Endothelial cell (in vitro differentiated cells): ENCODE measurements at regions not wholly inside any gene's neighbourhood (a gene's known extent, or its start where the extent isn't known, plus 50 kb on each side); places are given as distances from the start of the nearest gene placed in this dataset.

ENCODE experiments used
- DNase-seq: peaks from one replicate; pipeline ENCODE4 v3.0.0; 2021; ENCODE audit warnings: low spot score
- H3K27ac Mint-ChIP-seq: one replicate; pipeline ENCODE4 v1.8.0; 2021; ENCODE audit warnings: mixed read lengths, inconsistent platforms; ENCODE audit not compliant: unreplicated experiment
- H3K27me3 Mint-ChIP-seq: one replicate; pipeline ENCODE4 v1.8.0; 2021; ENCODE audit warnings: mild to moderate bottlenecking, moderate library complexity, mixed read lengths, inconsistent platforms; ENCODE audit not compliant: unreplicated experiment
- H3K36me3 Mint-ChIP-seq: one replicate; pipeline ENCODE4 v1.8.0; 2021; ENCODE audit warnings: mild to moderate bottlenecking, low read depth, mixed read lengths, inconsistent platforms; ENCODE audit not compliant: unreplicated experiment
- H3K4me1 Mint-ChIP-seq: one replicate; pipeline ENCODE4 v1.8.0; 2021; ENCODE audit warnings: mild to moderate bottlenecking, mixed read lengths, inconsistent platforms; ENCODE audit not compliant: unreplicated experiment
- H3K4me3 Mint-ChIP-seq: one replicate; pipeline ENCODE4 v1.8.0; 2021; ENCODE audit warnings: mild to moderate bottlenecking, mixed read lengths, inconsistent platforms; ENCODE audit not compliant: unreplicated experiment
- H3K9me3 Mint-ChIP-seq: one replicate; pipeline ENCODE4 v1.8.0; 2021; ENCODE audit warnings: mixed read lengths, inconsistent platforms; ENCODE audit not compliant: unreplicated experiment
- TF ChIP-seq, protein P1 (sequence below): fragments of 200-600 bp; sonication (generic); IDR thresholded peaks from one replicate; pipeline ENCODE4 v1.5.0; 2021; ENCODE audit warnings: antibody characterized with exemption; ENCODE audit not compliant: unreplicated experiment

DNA sequence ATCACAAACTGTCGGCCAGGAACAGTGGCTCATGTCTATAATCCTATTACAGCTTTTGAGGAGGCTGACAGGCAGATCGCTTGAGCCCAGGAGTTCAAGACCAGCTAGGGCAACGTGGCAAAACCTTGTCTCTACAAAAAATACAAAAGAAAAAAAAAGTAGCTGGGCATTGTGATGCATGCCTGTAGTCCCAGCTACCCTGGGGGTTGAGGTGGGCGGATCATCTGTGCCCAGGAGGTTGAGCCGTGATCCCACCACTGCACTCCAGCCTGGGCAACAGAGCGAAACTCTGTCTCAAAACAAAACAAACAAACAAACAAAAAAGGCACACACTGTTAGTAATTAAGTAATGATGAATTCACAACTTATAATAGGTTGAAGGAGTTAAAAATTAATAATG, 441.5 kb upstream of the PCDH15 start:
- no peak overlapping the region for H3K27ac Mint-ChIP-seq
- H3K4me3 Mint-ChIP-seq, result no peak overlapping the region
- H3K27me3 Mint-ChIP-seq, result no peaks in the 10 kb centered on the region
- no peaks in the 10 kb centered on the region for H3K9me3 Mint-ChIP-seq
- TF ChIP-seq, protein P1, sequence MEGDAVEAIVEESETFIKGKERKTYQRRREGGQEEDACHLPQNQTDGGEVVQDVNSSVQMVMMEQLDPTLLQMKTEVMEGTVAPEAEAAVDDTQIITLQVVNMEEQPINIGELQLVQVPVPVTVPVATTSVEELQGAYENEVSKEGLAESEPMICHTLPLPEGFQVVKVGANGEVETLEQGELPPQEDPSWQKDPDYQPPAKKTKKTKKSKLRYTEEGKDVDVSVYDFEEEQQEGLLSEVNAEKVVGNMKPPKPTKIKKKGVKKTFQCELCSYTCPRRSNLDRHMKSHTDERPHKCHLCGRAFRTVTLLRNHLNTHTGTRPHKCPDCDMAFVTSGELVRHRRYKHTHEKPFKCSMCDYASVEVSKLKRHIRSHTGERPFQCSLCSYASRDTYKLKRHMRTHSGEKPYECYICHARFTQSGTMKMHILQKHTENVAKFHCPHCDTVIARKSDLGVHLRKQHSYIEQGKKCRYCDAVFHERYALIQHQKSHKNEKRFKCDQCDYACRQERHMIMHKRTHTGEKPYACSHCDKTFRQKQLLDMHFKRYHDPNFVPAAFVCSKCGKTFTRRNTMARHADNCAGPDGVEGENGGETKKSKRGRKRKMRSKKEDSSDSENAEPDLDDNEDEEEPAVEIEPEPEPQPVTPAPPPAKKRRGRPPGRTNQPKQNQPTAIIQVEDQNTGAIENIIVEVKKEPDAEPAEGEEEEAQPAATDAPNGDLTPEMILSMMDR, result no peak
- H3K4me1 Mint-ChIP-seq, result no peaks in the 10 kb centered on the region
- no peak for DNase-seq
- H3K36me3 Mint-ChIP-seq, result no peaks in the 10 kb centered on the region

- no peaks in the 10 kb centered on the region for H3K36me3 Mint-ChIP-seq
- no peak overlapping the region for H3K27ac Mint-ChIP-seq
- no peaks in the 10 kb centered on the region for H3K27me3 Mint-ChIP-seq
- H3K4me1 Mint-ChIP-seq, result no peaks in the 10 kb centered on the region
- no peak for DNase-seq
- H3K9me3 Mint-ChIP-seq, result no peaks in the 10 kb centered on the region
- no peak overlapping the region for H3K4me3 Mint-ChIP-seq
- TF ChIP-seq, protein P1, result no peak
These were observed 436.4 kb upstream of the PCDH15 start for GRCh38 chr10:55237462-55237861.

GRCh38 chr10:55233505-55233904, 432.5 kb upstream of the PCDH15 start:
- Mint-ChIP-seq H3K9me3 (no peaks in the 10 kb centered on the region), H3K27me3 (no peaks in the 10 kb centered on the region), H3K4me1 (no peaks in the 10 kb centered on the region), H3K27ac (no peak overlapping the region), H3K36me3 (no peaks in the 10 kb centered on the region), H3K4me3 (no peak overlapping the region)
- DNase-seq, result no peak
- TF ChIP-seq, protein P1, result no peak

DNA sequence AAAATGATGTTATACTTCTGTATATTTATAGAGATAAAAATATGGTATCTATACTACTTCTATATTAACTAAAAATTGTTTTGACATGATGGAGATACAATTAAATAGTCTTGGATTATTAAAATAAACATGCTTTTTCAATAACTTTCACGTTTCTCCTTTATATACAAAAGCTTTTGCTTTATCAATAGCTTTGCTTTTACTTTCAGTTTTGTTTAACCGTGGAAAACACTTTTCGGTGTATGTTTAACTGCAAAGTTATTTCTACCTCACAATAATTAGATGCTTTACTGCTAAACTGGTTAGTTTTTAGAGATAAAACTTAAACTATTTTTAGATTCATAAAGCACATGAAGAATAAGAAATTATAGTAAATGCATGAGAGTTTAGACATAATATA, 432.1 kb upstream of the PCDH15 start:
- TF ChIP-seq, protein P1, result no peak
- Mint-ChIP-seq H3K27ac (no peak overlapping the region), H3K27me3 (no peaks in the 10 kb centered on the region), H3K4me1 (no peaks in the 10 kb centered on the region), H3K9me3 (no peaks in the 10 kb centered on the region), H3K4me3 (no peak overlapping the region), H3K36me3 (no peaks in the 10 kb centered on the region)
- DNase-seq, result no peak

DNA sequence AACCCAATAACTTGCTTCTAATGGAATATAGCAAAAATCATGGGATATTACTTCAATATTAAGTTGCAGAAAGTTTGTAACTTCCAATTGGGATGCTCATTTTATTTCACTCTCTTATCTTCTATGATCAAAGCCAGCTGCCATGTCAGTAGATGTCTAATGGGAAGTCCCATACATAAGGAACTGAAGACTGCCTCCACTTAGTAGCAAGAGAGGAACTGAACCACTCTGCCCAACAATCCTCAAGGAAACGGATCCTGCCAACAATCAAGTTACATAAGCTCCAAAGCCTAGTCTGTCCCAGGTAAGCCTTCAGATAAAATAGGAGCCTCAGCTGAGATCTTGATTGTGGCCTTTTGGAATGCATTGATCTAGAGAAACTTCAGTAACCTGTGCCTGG, 431.5 kb upstream of the PCDH15 start:
- H3K9me3 Mint-ChIP-seq, result no peaks in the 10 kb centered on the region
- TF ChIP-seq, protein P1, result no peak
- H3K4me3 Mint-ChIP-seq, result no peak overlapping the region
- no peak overlapping the region for H3K27ac Mint-ChIP-seq
- no peaks in the 10 kb centered on the region for H3K4me1 Mint-ChIP-seq
- H3K36me3 Mint-ChIP-seq, result no peaks in the 10 kb centered on the region
- no peaks in the 10 kb centered on the region for H3K27me3 Mint-ChIP-seq
- DNase-seq, result no peak
